GM23338 (cell line): ENCODE measurements at regions not wholly inside any gene's neighbourhood (a gene's known extent, or its start where the extent isn't known, plus 50 kb on each side); places are given as distances from the start of the nearest gene placed in this dataset.

Experiments used
- ATAC-seq: fragments of 200-7000 bp; cut with Tn5 transposase; 3 replicates; pipeline ENCODE4 v1.9.1; 2020
- DNase-seq: peaks from one replicate; pipeline ENCODE4 v3.0.0-alpha.2; 2015; ENCODE audit warnings: low spot score
- H2AFZ ChIP-seq: fragments of 200-600 bp; sonication (generic); 2 replicates; pipeline ENCODE4 v1.8.0; 2016; ENCODE audit warnings: antibody characterized with exemption, mild to moderate bottlenecking, moderate library complexity
- H3F3A ChIP-seq: fragments of 200-600 bp; sonication (generic); replicated peaks from 2 replicates; pipeline ENCODE4 v1.8.0; 2017; ENCODE audit warnings: antibody characterized with exemption, mixed run types, low read depth
- H3K27ac ChIP-seq: fragments of 200-600 bp; sonication (generic); 2 replicates; pipeline ENCODE4 v1.6.1; 2016; ENCODE audit warnings: low read depth
- H3K27me3 ChIP-seq: fragments of 200-600 bp; sonication (generic); 2 replicates; pipeline ENCODE4 v1.8.0; 2016; ENCODE audit warnings: mild to moderate bottlenecking, mixed run types, moderate library complexity; ENCODE audit not compliant: insufficient read depth
- H3K36me3 ChIP-seq: fragments of 200-600 bp; sonication (generic); 2 replicates; pipeline ENCODE4 v1.8.0; 2016; ENCODE audit warnings: mild to moderate bottlenecking; ENCODE audit not compliant: insufficient read depth
- H3K4me1 ChIP-seq: fragments of 200-600 bp; sonication (generic); 2 replicates; pipeline ENCODE4 v1.8.0; 2016; ENCODE audit warnings: mild to moderate bottlenecking, moderate library complexity; ENCODE audit not compliant: insufficient read depth
- H3K4me2 ChIP-seq: fragments of 200-600 bp; sonication (generic); 2 replicates; pipeline ENCODE4 v1.7.1; 2017; ENCODE audit warnings: mixed run types
- H3K4me3 ChIP-seq: fragments of 200-600 bp; sonication (generic); 2 replicates; pipeline ENCODE4 v1.6.1; 2016; ENCODE audit warnings: mixed run types
- H3K79me2 ChIP-seq: fragments of 200-600 bp; sonication (generic); replicated peaks from 2 replicates; pipeline ENCODE4 v1.8.0; 2017; ENCODE audit warnings: mild to moderate bottlenecking; ENCODE audit not compliant: insufficient read depth
- H3K9me2 ChIP-seq: fragments of 200-600 bp; sonication (generic); 2 replicates; pipeline ENCODE4 v1.8.0; 2017; ENCODE audit not compliant: insufficient read depth
- H4K20me1 ChIP-seq: fragments of 200-600 bp; sonication (generic); replicated peaks from 2 replicates; pipeline ENCODE4 v1.8.0; 2017; ENCODE audit warnings: mild to moderate bottlenecking; ENCODE audit not compliant: insufficient read depth
- H3K27ac Mint-ChIP-seq: 2 replicates; pipeline ENCODE4 v1.8.0; 2020; ENCODE audit warnings: inconsistent platforms, mild to moderate bottlenecking, moderate library complexity, mixed read lengths
- H3K27me3 Mint-ChIP-seq: 3 replicates; pipeline ENCODE4 v1.8.0; 2022; ENCODE audit warnings: low read depth, mild to moderate bottlenecking, moderate library complexity, mixed read lengths, inconsistent platforms; ENCODE audit not compliant: insufficient read depth, poor library complexity
- H3K36me3 Mint-ChIP-seq: 3 replicates; pipeline ENCODE4 v1.8.0; 2021; ENCODE audit warnings: low read depth, mild to moderate bottlenecking, inconsistent platforms, moderate library complexity, mixed read lengths
- H3K4me1 Mint-ChIP-seq: 3 replicates; pipeline ENCODE4 v1.8.0; 2020; ENCODE audit warnings: mild to moderate bottlenecking, inconsistent platforms, mixed read lengths
- H3K4me3 Mint-ChIP-seq: 3 replicates; pipeline ENCODE4 v1.8.0; 2021; ENCODE audit warnings: moderate library complexity, mild to moderate bottlenecking, inconsistent platforms, mixed read lengths
- H3K9me3 Mint-ChIP-seq: 3 replicates; pipeline ENCODE4 v1.8.0; 2020; ENCODE audit warnings: moderate library complexity, mild to moderate bottlenecking, inconsistent platforms, mixed read lengths
- CREB1 ChIP-seq: fragments of 250-450 bp; sonication (Bioruptor Pico); IDR thresholded peaks from 2 replicates; pipeline ENCODE4 v1.5.0; 2020; ENCODE audit warnings: low read depth, mild to moderate bottlenecking, moderate library complexity
- JUNB ChIP-seq: IDR thresholded peaks from one replicate; pipeline ENCODE4 v1.6.1; 2016; ENCODE audit warnings: antibody characterized with exemption; ENCODE audit not compliant: unreplicated experiment
- POLR2AphosphoS5 ChIP-seq: IDR thresholded peaks from 2 replicates; pipeline ENCODE4 v1.6.1; 2016; ENCODE audit warnings: antibody characterized with exemption, low read depth
- STAT1 ChIP-seq: IDR thresholded peaks from one replicate; pipeline ENCODE4 v1.6.1; 2016; ENCODE audit warnings: antibody characterized with exemption; ENCODE audit not compliant: unreplicated experiment
- ZNF114 ChIP-seq: fragments of 250-450 bp; sonication (Bioruptor Pico); IDR thresholded peaks from 2 replicates; pipeline ENCODE4 v1.5.0; 2020; ENCODE audit warnings: mild to moderate bottlenecking, moderate library complexity
- ZNF331 ChIP-seq: fragments of 250-450 bp; sonication (Bioruptor Pico); IDR thresholded peaks from 2 replicates; pipeline ENCODE4 v1.5.0; 2020; ENCODE audit warnings: low read depth, mild to moderate bottlenecking, moderate library complexity
- TF ChIP-seq, protein P1 (sequence below): fragments of 250-450 bp; sonication (Bioruptor Pico); IDR thresholded peaks from 2 replicates; pipeline ENCODE4 v1.5.0; 2020; ENCODE audit warnings: mild to moderate bottlenecking, moderate library complexity
- TF ChIP-seq, protein P2 (sequence below): IDR thresholded peaks from 2 replicates; pipeline ENCODE4 v1.6.1; 2016; ENCODE audit warnings: antibody characterized with exemption

DNA sequence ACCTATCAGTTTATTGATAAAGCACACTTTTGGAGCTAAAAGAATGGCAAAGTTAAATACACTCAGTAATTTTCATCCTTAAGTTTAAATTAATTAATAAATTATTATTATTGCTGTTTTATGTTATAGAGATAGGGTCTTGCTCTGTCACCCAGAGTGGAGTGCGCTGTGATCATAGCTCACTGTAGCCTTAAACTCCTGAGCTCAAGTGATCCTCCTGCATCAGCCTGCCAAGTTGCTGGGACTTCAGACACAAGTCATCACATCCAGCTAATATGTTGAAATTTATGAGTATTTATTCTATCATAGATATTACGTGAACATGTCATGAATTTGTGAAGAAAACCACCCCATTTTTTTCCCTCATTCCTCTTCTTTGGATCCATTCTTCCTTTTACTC is 64.2 kb downstream of the GJA1 start:
- ATAC-seq (no peak), DNase-seq (no peak)
- Mint-ChIP-seq H3K4me3 (no peak overlapping the region), H3K9me3 (no peaks in the 10 kb centered on the region), H3K27me3 (no peaks in the 10 kb centered on the region), H3K4me1 (no peaks in the 10 kb centered on the region), H3K36me3 (no peaks in the 10 kb centered on the region), H3K27ac (no peak overlapping the region)
- Histone ChIP-seq H3K36me3 (no peaks in the 10 kb centered on the region), H2AFZ (peak overlapping the region; percentile 66), H4K20me1 (no peaks in the 10 kb centered on the region), H3K4me3 (no peak overlapping the region), H3K79me2 (no peaks in the 10 kb centered on the region), H3F3A (no peaks in the 10 kb centered on the region), H3K27ac (no peak overlapping the region), H3K9me2 (no peaks in the 10 kb centered on the region), H3K4me1 (no peaks in the 10 kb centered on the region), H3K27me3 (no peaks in the 10 kb centered on the region), H3K4me2 (no peak overlapping the region)
- no peak for TF ChIP-seq ZNF331

DNA sequence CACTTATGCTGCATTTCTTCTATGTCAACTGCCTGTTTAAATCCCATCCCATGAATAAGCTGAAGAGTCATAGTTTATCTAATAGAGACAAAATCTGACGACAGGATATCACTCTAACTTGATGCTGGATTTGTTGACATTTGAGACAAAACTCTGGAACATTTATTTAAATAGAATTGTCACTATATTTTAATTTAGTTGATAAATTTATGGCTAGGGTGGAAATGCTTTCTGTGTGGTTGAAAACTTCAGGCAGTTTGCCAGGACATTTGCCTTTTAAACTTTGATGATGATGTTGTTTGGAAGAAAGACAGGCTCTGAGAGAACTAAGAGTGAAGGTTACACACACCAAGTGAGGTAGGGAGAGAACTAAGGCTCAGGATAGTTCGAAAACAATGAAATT is 68.1 kb downstream of the GJA1 start:
- Histone ChIP-seq H3K4me2 (no peak overlapping the region), H3K27ac (no peak overlapping the region)
- H3K9me3 Mint-ChIP-seq, result no peaks in the 10 kb centered on the region

DNA sequence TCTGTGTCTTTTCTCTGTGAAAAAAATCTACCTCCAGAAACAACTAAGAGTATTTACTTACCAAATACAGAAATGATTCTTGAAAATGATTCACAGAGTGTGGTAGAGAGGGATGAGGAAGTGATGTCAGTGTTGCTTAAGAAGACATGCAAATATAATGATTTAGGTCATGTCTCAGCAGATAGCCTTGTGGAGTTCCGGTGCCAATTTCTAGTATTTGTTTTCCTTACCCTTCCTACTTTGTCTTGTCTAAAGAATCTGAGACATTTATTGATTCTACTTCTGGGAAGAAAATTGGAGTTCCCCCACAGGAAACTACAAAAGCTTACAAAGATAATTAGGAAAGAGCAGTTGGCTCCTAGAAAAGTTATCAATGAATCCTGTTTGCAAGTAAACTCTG is 68.8 kb downstream of the GJA1 start:
- no peaks in the 10 kb centered on the region for H3K9me2 ChIP-seq
- no peaks in the 10 kb centered on the region for H3K36me3 ChIP-seq
- no peaks in the 10 kb centered on the region for H3K27me3 ChIP-seq
- H3K4me1 ChIP-seq, result no peaks in the 10 kb centered on the region
- Mint-ChIP-seq H3K36me3 (no peaks in the 10 kb centered on the region), H3K4me1 (no peaks in the 10 kb centered on the region), H3K27ac (no peak overlapping the region), H3K9me3 (no peaks in the 10 kb centered on the region), H3K27me3 (no peaks in the 10 kb centered on the region), H3K4me3 (no peak overlapping the region)
- no peak for ATAC-seq
- no peak overlapping the region for H3K27ac ChIP-seq
- no peak overlapping the region for H3K4me3 ChIP-seq
- no peaks in the 10 kb centered on the region for H3F3A ChIP-seq
- H2AFZ ChIP-seq, result peak overlapping the region; percentile 9; the same call in 1 of the 2 replicates
- no peak overlapping the region for H3K4me2 ChIP-seq
- H3K79me2 ChIP-seq, result no peaks in the 10 kb centered on the region
- H4K20me1 ChIP-seq, result no peaks in the 10 kb centered on the region
- DNase-seq, result no peak
- TF ChIP-seq JUNB (no peak), ZNF114 (CRISPR knock-in tag) (no peak), ZNF331 (no peak), STAT1 (no peak), CREB1 (CRISPR knock-in tag) (no peak)
- TF ChIP-seq, protein P1, sequence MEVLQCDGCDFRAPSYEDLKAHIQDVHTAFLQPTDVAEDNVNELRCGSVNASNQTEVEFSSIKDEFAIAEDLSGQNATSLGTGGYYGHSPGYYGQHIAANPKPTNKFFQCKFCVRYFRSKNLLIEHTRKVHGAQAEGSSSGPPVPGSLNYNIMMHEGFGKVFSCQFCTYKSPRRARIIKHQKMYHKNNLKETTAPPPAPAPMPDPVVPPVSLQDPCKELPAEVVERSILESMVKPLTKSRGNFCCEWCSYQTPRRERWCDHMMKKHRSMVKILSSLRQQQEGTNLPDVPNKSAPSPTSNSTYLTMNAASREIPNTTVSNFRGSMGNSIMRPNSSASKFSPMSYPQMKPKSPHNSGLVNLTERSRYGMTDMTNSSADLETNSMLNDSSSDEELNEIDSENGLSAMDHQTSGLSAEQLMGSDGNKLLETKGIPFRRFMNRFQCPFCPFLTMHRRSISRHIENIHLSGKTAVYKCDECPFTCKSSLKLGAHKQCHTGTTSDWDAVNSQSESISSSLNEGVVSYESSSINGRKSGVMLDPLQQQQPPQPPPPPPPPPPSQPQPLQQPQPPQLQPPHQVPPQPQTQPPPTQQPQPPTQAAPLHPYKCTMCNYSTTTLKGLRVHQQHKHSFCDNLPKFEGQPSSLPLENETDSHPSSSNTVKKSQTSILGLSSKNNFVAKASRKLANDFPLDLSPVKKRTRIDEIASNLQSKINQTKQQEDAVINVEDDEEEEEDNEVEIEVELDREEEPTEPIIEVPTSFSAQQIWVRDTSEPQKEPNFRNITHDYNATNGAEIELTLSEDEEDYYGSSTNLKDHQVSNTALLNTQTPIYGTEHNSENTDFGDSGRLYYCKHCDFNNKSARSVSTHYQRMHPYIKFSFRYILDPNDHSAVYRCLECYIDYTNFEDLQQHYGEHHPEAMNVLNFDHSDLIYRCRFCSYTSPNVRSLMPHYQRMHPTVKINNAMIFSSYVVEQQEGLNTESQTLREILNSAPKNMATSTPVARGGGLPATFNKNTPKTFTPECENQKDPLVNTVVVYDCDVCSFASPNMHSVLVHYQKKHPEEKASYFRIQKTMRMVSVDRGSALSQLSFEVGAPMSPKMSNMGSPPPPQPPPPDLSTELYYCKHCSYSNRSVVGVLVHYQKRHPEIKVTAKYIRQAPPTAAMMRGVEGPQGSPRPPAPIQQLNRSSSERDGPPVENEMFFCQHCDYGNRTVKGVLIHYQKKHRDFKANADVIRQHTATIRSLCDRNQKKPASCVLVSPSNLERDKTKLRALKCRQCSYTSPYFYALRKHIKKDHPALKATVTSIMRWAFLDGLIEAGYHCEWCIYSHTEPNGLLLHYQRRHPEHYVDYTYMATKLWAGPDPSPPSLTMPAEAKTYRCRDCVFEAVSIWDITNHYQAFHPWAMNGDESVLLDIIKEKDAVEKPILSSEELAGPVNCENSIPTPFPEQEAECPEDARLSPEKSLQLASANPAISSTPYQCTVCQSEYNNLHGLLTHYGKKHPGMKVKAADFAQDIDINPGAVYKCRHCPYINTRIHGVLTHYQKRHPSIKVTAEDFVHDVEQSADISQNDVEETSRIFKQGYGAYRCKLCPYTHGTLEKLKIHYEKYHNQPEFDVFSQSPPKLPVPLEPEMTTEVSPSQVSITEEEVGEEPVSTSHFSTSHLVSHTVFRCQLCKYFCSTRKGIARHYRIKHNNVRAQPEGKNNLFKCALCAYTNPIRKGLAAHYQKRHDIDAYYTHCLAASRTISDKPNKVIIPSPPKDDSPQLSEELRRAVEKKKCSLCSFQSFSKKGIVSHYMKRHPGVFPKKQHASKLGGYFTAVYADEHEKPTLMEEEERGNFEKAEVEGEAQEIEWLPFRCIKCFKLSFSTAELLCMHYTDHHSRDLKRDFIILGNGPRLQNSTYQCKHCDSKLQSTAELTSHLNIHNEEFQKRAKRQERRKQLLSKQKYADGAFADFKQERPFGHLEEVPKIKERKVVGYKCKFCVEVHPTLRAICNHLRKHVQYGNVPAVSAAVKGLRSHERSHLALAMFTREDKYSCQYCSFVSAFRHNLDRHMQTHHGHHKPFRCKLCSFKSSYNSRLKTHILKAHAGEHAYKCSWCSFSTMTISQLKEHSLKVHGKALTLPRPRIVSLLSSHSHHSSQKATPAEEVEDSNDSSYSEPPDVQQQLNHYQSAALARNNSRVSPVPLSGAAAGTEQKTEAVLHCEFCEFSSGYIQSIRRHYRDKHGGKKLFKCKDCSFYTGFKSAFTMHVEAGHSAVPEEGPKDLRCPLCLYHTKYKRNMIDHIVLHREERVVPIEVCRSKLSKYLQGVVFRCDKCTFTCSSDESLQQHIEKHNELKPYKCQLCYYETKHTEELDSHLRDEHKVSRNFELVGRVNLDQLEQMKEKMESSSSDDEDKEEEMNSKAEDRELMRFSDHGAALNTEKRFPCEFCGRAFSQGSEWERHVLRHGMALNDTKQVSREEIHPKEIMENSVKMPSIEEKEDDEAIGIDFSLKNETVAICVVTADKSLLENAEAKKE (CRISPR knock-in tag), result no peak
- TF ChIP-seq, protein P2, sequence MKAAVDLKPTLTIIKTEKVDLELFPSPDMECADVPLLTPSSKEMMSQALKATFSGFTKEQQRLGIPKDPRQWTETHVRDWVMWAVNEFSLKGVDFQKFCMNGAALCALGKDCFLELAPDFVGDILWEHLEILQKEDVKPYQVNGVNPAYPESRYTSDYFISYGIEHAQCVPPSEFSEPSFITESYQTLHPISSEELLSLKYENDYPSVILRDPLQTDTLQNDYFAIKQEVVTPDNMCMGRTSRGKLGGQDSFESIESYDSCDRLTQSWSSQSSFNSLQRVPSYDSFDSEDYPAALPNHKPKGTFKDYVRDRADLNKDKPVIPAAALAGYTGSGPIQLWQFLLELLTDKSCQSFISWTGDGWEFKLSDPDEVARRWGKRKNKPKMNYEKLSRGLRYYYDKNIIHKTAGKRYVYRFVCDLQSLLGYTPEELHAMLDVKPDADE, result no peak

More for the DNA sequence above, 68.1 kb downstream of the GJA1 start:
- TF ChIP-seq POLR2AphosphoS5, result no peak
- Mint-ChIP-seq H3K27me3 (no peaks in the 10 kb centered on the region), H3K36me3 (no peaks in the 10 kb centered on the region), H3K27ac (no peak overlapping the region), H3K4me3 (no peak overlapping the region), H3K4me1 (no peaks in the 10 kb centered on the region)
- Histone ChIP-seq H3K36me3 (no peaks in the 10 kb centered on the region), H3F3A (no peaks in the 10 kb centered on the region), H3K79me2 (no peaks in the 10 kb centered on the region), H2AFZ (peak overlapping the region; percentile 9; the same call in 1 of the 2 replicates), H4K20me1 (no peaks in the 10 kb centered on the region), H3K27me3 (no peaks in the 10 kb centered on the region), H3K4me1 (no peaks in the 10 kb centered on the region), H3K9me2 (no peaks in the 10 kb centered on the region), H3K4me3 (no peak overlapping the region)
- ATAC-seq (no peak), DNase-seq (no peak)
